ENCODE measurements at regions not wholly inside any gene's neighbourhood (a gene's known extent, or its start where the extent isn't known, plus 50 kb on each side); places are given as distances from the start of the nearest gene placed in this dataset.
A peak's percentile ranks its signal among the peaks of the same experiment; 100 is the strongest.

GRCh38 chr13:50646070-50646469 is 197.4 kb downstream of the DLEU7 start:
- TF ChIP-seq CTCF (IDR thresholded peaks at IDR 0.05; ENCODE audit: insufficient read depth, low read depth, low read length) = no peak
- no peak for TF ChIP-seq EZH2 (IDR thresholded peaks at IDR 0.05; ENCODE audit: insufficient read depth, low read length)
- no peak overlapping the region for H3K4me3 Mint-ChIP-seq (ENCODE audit: unreplicated experiment)
- peaks cover 27% of the 10 kb centered on the region for H3K4me1 Mint-ChIP-seq (ENCODE audit: low read depth, unreplicated experiment)
- H2AFZ ChIP-seq (ENCODE audit: low read depth, low read length) = no peak overlapping the region
- H3K4me1 ChIP-seq (ENCODE audit: insufficient read depth, low read length) = peaks cover 16% of the 10 kb centered on the region
- no peaks in the 10 kb centered on the region for H4K20me1 ChIP-seq (ENCODE audit: insufficient read depth, low read length)
- H3K4me3 ChIP-seq (ENCODE audit: insufficient read depth, low read depth, low read length) = no peak overlapping the region
- H3K27ac Mint-ChIP-seq (ENCODE audit: unreplicated experiment) = peak overlapping the region; percentile 93
- no peaks in the 10 kb centered on the region for H3K79me2 ChIP-seq (ENCODE audit: insufficient read depth, low read length)
- no peak overlapping the region for H3K4me2 ChIP-seq (ENCODE audit: low read length)
- H3K9ac ChIP-seq (ENCODE audit: low read length) = no peak overlapping the region
- DNase-seq (ENCODE audit: low read depth) (peak; percentile 33), FAIRE-seq (peak; percentile 37)
- H3K36me3 ChIP-seq (ENCODE audit: insufficient read depth, low read length) = no peaks in the 10 kb centered on the region
- H3K27me3 Mint-ChIP-seq (ENCODE audit: low read depth, unreplicated experiment) = peaks cover 2% of the 10 kb centered on the region
- no peaks in the 10 kb centered on the region for H3K9me3 ChIP-seq (ENCODE audit: insufficient read depth, low read depth, low read length)
- no peaks in the 10 kb centered on the region for H3K27me3 ChIP-seq (ENCODE audit: insufficient read depth, low read length)
- peaks cover 6% of the 10 kb centered on the region for H3K9me3 Mint-ChIP-seq (ENCODE audit: unreplicated experiment)
- no peak overlapping the region for H3K27ac ChIP-seq (ENCODE audit: low read depth, low read length)
- no peaks in the 10 kb centered on the region for H3K36me3 Mint-ChIP-seq (ENCODE audit: low read depth, unreplicated experiment)

GRCh38 chr13:50649211-50649610 is 194.3 kb downstream of the DLEU7 start:
- H3K27ac ChIP-seq (ENCODE audit: low read depth, low read length) = no peak overlapping the region
- H3K9ac ChIP-seq (ENCODE audit: low read length) = no peak overlapping the region
- H3K9me3 ChIP-seq (ENCODE audit: insufficient read depth, low read depth, low read length) = no peaks in the 10 kb centered on the region
- DNase-seq (ENCODE audit: low read depth) = no peak
- H3K4me3 Mint-ChIP-seq (ENCODE audit: unreplicated experiment) = no peak overlapping the region
- H3K27me3 ChIP-seq (ENCODE audit: insufficient read depth, low read length) = no peaks in the 10 kb centered on the region
- H3K27me3 Mint-ChIP-seq (ENCODE audit: low read depth, unreplicated experiment) = no peaks in the 10 kb centered on the region
- H3K4me1 Mint-ChIP-seq (ENCODE audit: low read depth, unreplicated experiment) = peaks cover 29% of the 10 kb centered on the region
- H3K79me2 ChIP-seq (ENCODE audit: insufficient read depth, low read length) = no peaks in the 10 kb centered on the region
- H4K20me1 ChIP-seq (ENCODE audit: insufficient read depth, low read length) = no peaks in the 10 kb centered on the region
- H3K4me3 ChIP-seq (ENCODE audit: insufficient read depth, low read depth, low read length) = no peak overlapping the region
- no peak overlapping the region for H2AFZ ChIP-seq (ENCODE audit: low read depth, low read length)
- TF ChIP-seq EZH2 (IDR thresholded peaks at IDR 0.05; ENCODE audit: insufficient read depth, low read length) = no peak
- TF ChIP-seq CTCF (IDR thresholded peaks at IDR 0.05; ENCODE audit: insufficient read depth, low read depth, low read length) = no peak
- H3K4me2 ChIP-seq (ENCODE audit: low read length) = no peak overlapping the region
- no peaks in the 10 kb centered on the region for H3K36me3 ChIP-seq (ENCODE audit: insufficient read depth, low read length)
- no peak for FAIRE-seq
- H3K9me3 Mint-ChIP-seq (ENCODE audit: unreplicated experiment) = peaks cover 6% of the 10 kb centered on the region
- H3K36me3 Mint-ChIP-seq (ENCODE audit: low read depth, unreplicated experiment) = peaks cover 2% of the 10 kb centered on the region
- H3K4me1 ChIP-seq (ENCODE audit: insufficient read depth, low read length) = peaks cover 17% of the 10 kb centered on the region
- H3K27ac Mint-ChIP-seq (ENCODE audit: unreplicated experiment) = no peak overlapping the region

GRCh38 chr13:50650592-50651504 is 192.6 kb downstream of the DLEU7 start:
- Mint-ChIP-seq H3K36me3 (ENCODE audit: low read depth, unreplicated experiment) (peaks cover 2% of the 10 kb centered on the region), H3K27me3 (ENCODE audit: low read depth, unreplicated experiment) (peaks cover 9% of the 10 kb centered on the region), H3K27ac (ENCODE audit: unreplicated experiment) (no peak overlapping the region), H3K4me3 (ENCODE audit: unreplicated experiment) (no peak overlapping the region), H3K9me3 (ENCODE audit: unreplicated experiment) (no peaks in the 10 kb centered on the region), H3K4me1 (ENCODE audit: low read depth, unreplicated experiment) (peaks cover 14% of the 10 kb centered on the region)
- Histone ChIP-seq H3K27ac (ENCODE audit: low read depth, low read length) (no peak overlapping the region), H3K4me2 (ENCODE audit: low read length) (peak overlapping the region; percentile 6), H3K9me3 (ENCODE audit: insufficient read depth, low read depth, low read length) (no peaks in the 10 kb centered on the region), H3K27me3 (ENCODE audit: insufficient read depth, low read length) (no peaks in the 10 kb centered on the region), H3K4me3 (ENCODE audit: insufficient read depth, low read depth, low read length) (no peak overlapping the region), H3K36me3 (ENCODE audit: insufficient read depth, low read length) (no peaks in the 10 kb centered on the region), H3K4me1 (ENCODE audit: insufficient read depth, low read length) (peaks cover 10% of the 10 kb centered on the region), H4K20me1 (ENCODE audit: insufficient read depth, low read length) (no peaks in the 10 kb centered on the region), H3K9ac (ENCODE audit: low read length) (no peak overlapping the region), H2AFZ (ENCODE audit: low read depth, low read length) (no peak overlapping the region), H3K79me2 (ENCODE audit: insufficient read depth, low read length) (no peaks in the 10 kb centered on the region)
- peak; percentile 26 for FAIRE-seq
- DNase-seq (ENCODE audit: low read depth) = peak; percentile 66
- no peak for TF ChIP-seq EZH2 (IDR thresholded peaks at IDR 0.05; ENCODE audit: insufficient read depth, low read length)
- TF ChIP-seq CTCF (IDR thresholded peaks at IDR 0.05; ENCODE audit: insufficient read depth, low read depth, low read length) = no peak

Data from astrocyte (in vitro differentiated cells and primary cell).